Neural cell (in vitro differentiated cells): ENCODE measurements at regions not wholly inside any gene's neighbourhood (a gene's known extent, or its start where the extent isn't known, plus 50 kb on each side); places are given as distances from the start of the nearest gene placed in this dataset.

ENCODE experiments used
- H2AFZ ChIP-seq: fragments of 200-600, 300-800 bp; sonication (generic), shearing (Covaris generic); 2 replicates; pipeline ENCODE4 v1.6.0; 2014; ENCODE audit warnings: low read depth, mild to moderate bottlenecking, antibody characterized with exemption, low read length, moderate library complexity
- H3F3A ChIP-seq: fragments of 200-600 bp; shearing (Covaris generic); 2 replicates; pipeline ENCODE4 v1.6.1; 2016; ENCODE audit warnings: mild to moderate bottlenecking, moderate library complexity, mixed read lengths, antibody characterized with exemption, low read length; ENCODE audit not compliant: insufficient read depth, poor library complexity, severe bottlenecking
- H3K27ac ChIP-seq: fragments of 200-600, 300-800 bp; sonication (generic), shearing (Covaris generic); 2 replicates; pipeline ENCODE4 v1.5.1; 2014; ENCODE audit warnings: mild to moderate bottlenecking, low read length, moderate library complexity
- H3K27me3 ChIP-seq: fragments of 300-800, 200-600 bp; sonication (generic), shearing (Covaris generic); 2 replicates; pipeline ENCODE4 v1.6.0; 2014; ENCODE audit warnings: mild to moderate bottlenecking, low read depth, low read length, moderate library complexity; ENCODE audit not compliant: insufficient read depth
- H3K36me3 ChIP-seq: fragments of 300-800, 200-600 bp; sonication (generic), shearing (Covaris generic); 2 replicates; pipeline ENCODE4 v1.5.1; 2014; ENCODE audit warnings: mild to moderate bottlenecking, antibody characterized with exemption, low read length, moderate library complexity; ENCODE audit not compliant: insufficient read depth
- H3K4me2 ChIP-seq: fragments of 300-800, 200-600 bp; sonication (generic), shearing (Covaris generic); 2 replicates; pipeline ENCODE4 v1.6.0; 2014; ENCODE audit warnings: mild to moderate bottlenecking, low read length
- H3K4me3 ChIP-seq: fragments of 300-800, 200-600 bp; sonication (generic), shearing (Covaris generic); 2 replicates; pipeline ENCODE4 v1.5.1; 2014; ENCODE audit warnings: mild to moderate bottlenecking, low read length, moderate library complexity
- H3K79me2 ChIP-seq: fragments of 200-600 bp; shearing (Covaris generic); replicated peaks from 2 replicates; pipeline ENCODE4 v1.6.0; 2014; ENCODE audit warnings: mild to moderate bottlenecking, low read length, moderate library complexity; ENCODE audit not compliant: insufficient read depth
- H3K9ac ChIP-seq: fragments of 300-800, 200-600 bp; sonication (generic), shearing (Covaris generic); 2 replicates; pipeline ENCODE4 v1.6.1; 2016; ENCODE audit warnings: mild to moderate bottlenecking, low read length, mixed read lengths
- H3K9me2 ChIP-seq: fragments of 200-600 bp; shearing (Covaris generic); 2 replicates; pipeline ENCODE4 v1.6.1; 2016; ENCODE audit warnings: mild to moderate bottlenecking, low read length, mixed read lengths; ENCODE audit not compliant: insufficient read depth
- H3K9me3 ChIP-seq: fragments of 200-600, 300-800 bp; sonication (generic), shearing (Covaris generic); 2 replicates; pipeline ENCODE4 v1.6.1; 2016; ENCODE audit warnings: mild to moderate bottlenecking, mixed run types, low read length, moderate library complexity, mixed read lengths
- H4K20me1 ChIP-seq: fragments of 200-600 bp; shearing (Covaris generic); 2 replicates; pipeline ENCODE4 v1.6.1; 2016; ENCODE audit warnings: mild to moderate bottlenecking, mixed run types; ENCODE audit not compliant: insufficient read depth
- EP300 ChIP-seq: fragments of 450-650 bp; conservative IDR thresholded peaks from 2 replicates; pipeline ENCODE4 v1.6.1; 2014; ENCODE audit warnings: antibody characterized with exemption, mild to moderate bottlenecking, moderate library complexity; ENCODE audit not compliant: poor library complexity, severe bottlenecking
- EZH2 ChIP-seq: fragments of 200-600, 300-800 bp; shearing (Covaris generic), sonication (generic); IDR thresholded peaks from 2 replicates; pipeline ENCODE4 v1.6.1; 2014; ENCODE audit warnings: antibody characterized with exemption, low read length, borderline replicate concordance, mild to moderate bottlenecking; ENCODE audit not compliant: insufficient read depth, poor library complexity, severe bottlenecking
- MXI1 ChIP-seq: fragments of 450-650 bp; conservative IDR thresholded peaks from 2 replicates; pipeline ENCODE4 v1.6.1; 2014; ENCODE audit warnings: antibody characterized with exemption, mild to moderate bottlenecking; ENCODE audit not compliant: poor library complexity, severe bottlenecking
- POLR2AphosphoS5 ChIP-seq: IDR thresholded peaks from 2 replicates; pipeline ENCODE4 v1.6.1; 2012
- RAD21 ChIP-seq: fragments of 450-650 bp; conservative IDR thresholded peaks from 2 replicates; pipeline ENCODE4 v1.6.1; 2014; ENCODE audit warnings: antibody characterized with exemption, mild to moderate bottlenecking, moderate library complexity
- SMC3 ChIP-seq: fragments of 450-650 bp; conservative IDR thresholded peaks from 2 replicates; pipeline ENCODE4 v1.6.1; 2014; ENCODE audit warnings: antibody characterized with exemption, mild to moderate bottlenecking, moderate library complexity; ENCODE audit not compliant: poor library complexity
- TAF1 ChIP-seq: IDR thresholded peaks from 2 replicates; pipeline ENCODE4 v1.6.1; 2012; ENCODE audit warnings: low read depth
- TF ChIP-seq, protein P1 (sequence below): IDR thresholded peaks from 2 replicates; pipeline ENCODE4 v1.6.1; 2012; ENCODE audit warnings: borderline replicate concordance
- TF ChIP-seq, protein P2 (sequence below): fragments of 450-650 bp; IDR thresholded peaks from 2 replicates; pipeline ENCODE4 v1.5.1; 2014; ENCODE audit warnings: antibody characterized with exemption, mild to moderate bottlenecking, moderate library complexity; ENCODE audit not compliant: poor library complexity, severe bottlenecking

DNA sequence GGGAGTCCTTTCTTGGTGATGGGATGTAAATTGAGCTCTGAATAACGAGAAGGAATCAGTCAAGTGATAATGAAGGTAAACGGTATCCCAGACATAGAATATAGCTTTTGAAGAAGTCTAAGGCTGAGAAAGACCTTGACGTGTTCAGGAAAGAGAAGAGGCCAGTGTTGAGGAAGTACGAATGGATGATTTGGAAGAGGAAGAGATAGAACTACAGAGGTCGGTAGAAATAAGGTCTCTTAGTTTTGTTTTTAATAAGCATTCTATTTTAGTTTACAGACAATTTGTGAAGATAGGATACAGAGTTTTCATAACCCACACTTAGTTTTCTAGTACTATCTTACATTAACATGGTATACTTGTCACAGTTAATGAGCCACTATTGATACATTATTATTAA is 1598.1 kb downstream of the FAM181B start:
- no peak overlapping the region for H3K4me3 ChIP-seq
- no peaks in the 10 kb centered on the region for H3F3A ChIP-seq
- TF ChIP-seq POLR2AphosphoS5 (no peak), MXI1 (no peak), SMC3 (no peak), EP300 (no peak), RAD21 (no peak), EZH2 (no peak), TAF1 (no peak)
- TF ChIP-seq, protein P1, sequence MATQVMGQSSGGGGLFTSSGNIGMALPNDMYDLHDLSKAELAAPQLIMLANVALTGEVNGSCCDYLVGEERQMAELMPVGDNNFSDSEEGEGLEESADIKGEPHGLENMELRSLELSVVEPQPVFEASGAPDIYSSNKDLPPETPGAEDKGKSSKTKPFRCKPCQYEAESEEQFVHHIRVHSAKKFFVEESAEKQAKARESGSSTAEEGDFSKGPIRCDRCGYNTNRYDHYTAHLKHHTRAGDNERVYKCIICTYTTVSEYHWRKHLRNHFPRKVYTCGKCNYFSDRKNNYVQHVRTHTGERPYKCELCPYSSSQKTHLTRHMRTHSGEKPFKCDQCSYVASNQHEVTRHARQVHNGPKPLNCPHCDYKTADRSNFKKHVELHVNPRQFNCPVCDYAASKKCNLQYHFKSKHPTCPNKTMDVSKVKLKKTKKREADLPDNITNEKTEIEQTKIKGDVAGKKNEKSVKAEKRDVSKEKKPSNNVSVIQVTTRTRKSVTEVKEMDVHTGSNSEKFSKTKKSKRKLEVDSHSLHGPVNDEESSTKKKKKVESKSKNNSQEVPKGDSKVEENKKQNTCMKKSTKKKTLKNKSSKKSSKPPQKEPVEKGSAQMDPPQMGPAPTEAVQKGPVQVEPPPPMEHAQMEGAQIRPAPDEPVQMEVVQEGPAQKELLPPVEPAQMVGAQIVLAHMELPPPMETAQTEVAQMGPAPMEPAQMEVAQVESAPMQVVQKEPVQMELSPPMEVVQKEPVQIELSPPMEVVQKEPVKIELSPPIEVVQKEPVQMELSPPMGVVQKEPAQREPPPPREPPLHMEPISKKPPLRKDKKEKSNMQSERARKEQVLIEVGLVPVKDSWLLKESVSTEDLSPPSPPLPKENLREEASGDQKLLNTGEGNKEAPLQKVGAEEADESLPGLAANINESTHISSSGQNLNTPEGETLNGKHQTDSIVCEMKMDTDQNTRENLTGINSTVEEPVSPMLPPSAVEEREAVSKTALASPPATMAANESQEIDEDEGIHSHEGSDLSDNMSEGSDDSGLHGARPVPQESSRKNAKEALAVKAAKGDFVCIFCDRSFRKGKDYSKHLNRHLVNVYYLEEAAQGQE = no peak
- TF ChIP-seq, protein P2, sequence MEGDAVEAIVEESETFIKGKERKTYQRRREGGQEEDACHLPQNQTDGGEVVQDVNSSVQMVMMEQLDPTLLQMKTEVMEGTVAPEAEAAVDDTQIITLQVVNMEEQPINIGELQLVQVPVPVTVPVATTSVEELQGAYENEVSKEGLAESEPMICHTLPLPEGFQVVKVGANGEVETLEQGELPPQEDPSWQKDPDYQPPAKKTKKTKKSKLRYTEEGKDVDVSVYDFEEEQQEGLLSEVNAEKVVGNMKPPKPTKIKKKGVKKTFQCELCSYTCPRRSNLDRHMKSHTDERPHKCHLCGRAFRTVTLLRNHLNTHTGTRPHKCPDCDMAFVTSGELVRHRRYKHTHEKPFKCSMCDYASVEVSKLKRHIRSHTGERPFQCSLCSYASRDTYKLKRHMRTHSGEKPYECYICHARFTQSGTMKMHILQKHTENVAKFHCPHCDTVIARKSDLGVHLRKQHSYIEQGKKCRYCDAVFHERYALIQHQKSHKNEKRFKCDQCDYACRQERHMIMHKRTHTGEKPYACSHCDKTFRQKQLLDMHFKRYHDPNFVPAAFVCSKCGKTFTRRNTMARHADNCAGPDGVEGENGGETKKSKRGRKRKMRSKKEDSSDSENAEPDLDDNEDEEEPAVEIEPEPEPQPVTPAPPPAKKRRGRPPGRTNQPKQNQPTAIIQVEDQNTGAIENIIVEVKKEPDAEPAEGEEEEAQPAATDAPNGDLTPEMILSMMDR = no peak
- H3K79me2 ChIP-seq = no peaks in the 10 kb centered on the region
- no peak overlapping the region for H2AFZ ChIP-seq
- H3K27ac ChIP-seq = no peak overlapping the region
- H3K4me2 ChIP-seq = no peak overlapping the region
- no peak overlapping the region for H3K9ac ChIP-seq
- H3K27me3 ChIP-seq = no peaks in the 10 kb centered on the region
- no peaks in the 10 kb centered on the region for H3K9me2 ChIP-seq
- H3K36me3 ChIP-seq = no peaks in the 10 kb centered on the region
- no peaks in the 10 kb centered on the region for H4K20me1 ChIP-seq
- H3K9me3 ChIP-seq = no peaks in the 10 kb centered on the region

DNA sequence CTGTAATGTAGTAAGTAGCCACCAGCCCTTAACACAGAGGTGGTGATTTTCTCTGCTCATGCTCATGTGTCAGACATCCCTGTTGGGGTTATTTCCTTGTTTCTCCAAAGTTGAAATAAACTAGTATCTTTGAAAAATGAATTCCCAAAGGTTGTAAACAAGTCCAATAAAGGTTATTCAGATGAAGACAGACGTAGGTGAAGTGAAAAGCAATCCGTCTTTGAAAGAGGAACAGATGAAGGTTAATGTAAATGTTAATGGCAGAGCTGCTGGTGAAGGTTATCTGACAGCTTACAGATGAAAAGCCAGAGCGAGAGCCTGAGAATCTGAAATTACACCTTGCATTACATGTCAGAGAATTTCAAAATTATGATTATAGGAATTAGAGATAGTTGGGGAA is 1604.0 kb downstream of the FAM181B start:
- Histone ChIP-seq H3K9me3 (no peaks in the 10 kb centered on the region), H2AFZ (no peak overlapping the region)

More for the DNA sequence above, 1604.0 kb downstream of the FAM181B start:
- H3K79me2 ChIP-seq = no peaks in the 10 kb centered on the region
- H3K36me3 ChIP-seq = no peaks in the 10 kb centered on the region
- peak; percentile 86 for TF ChIP-seq POLR2AphosphoS5
- TF ChIP-seq EZH2 = no peak
- TF ChIP-seq RAD21 = peak; percentile 16
- TF ChIP-seq TAF1 = no peak
- peak; percentile 93 for TF ChIP-seq EP300
- no peak overlapping the region for H3K4me3 ChIP-seq
- no peak overlapping the region for H3K27ac ChIP-seq
- no peaks in the 10 kb centered on the region for H4K20me1 ChIP-seq
- H3F3A ChIP-seq = peaks cover 7% of the 10 kb centered on the region
- H3K4me2 ChIP-seq = no peak overlapping the region
- no peaks in the 10 kb centered on the region for H3K27me3 ChIP-seq
- H3K9ac ChIP-seq = no peak overlapping the region
- no peaks in the 10 kb centered on the region for H3K9me2 ChIP-seq
